K562 (cell line): ENCODE measurements at regions not wholly inside any gene's neighbourhood (a gene's known extent, or its start where the extent isn't known, plus 50 kb on each side); places are given as distances from the start of the nearest gene placed in this dataset.
A peak's percentile ranks its signal among the peaks of the same experiment; 100 is the strongest.

Experiments
- ATAC-seq: fragments of 200-7000 bp; cut with Tn5 transposase; 3 replicates; pipeline ENCODE4 v1.9.1; 2020; ENCODE audit warnings: moderate library complexity
- BruUV-seq: library from RNA; stranded (reverse); fragments of 400-500 nt; replicated peaks from 2 replicates; lab custom pipeline; 2021; lab: Mats Ljungman, UMichigan
- CTCF ChIA-PET: fragments of 300-600 bp; formaldehyde crosslinking; extraction: SDS; loops from one replicate; lab custom pipeline; 2021; ENCODE audit warnings: low intra/inter-chr PET ratio; lab: Yijun Ruan, JAX
- POLR2A ChIA-PET: fragments of 300-600, 350-650 bp; sonication (Branson Sonifier 250); formaldehyde crosslinking; extraction: SDS; loops from one replicate; lab custom pipeline; 2021; ENCODE audit warnings: antibody characterized with exemption, inconsistent platforms; lab: Yijun Ruan, JAX
- DNase-seq, 4 experiments: peaks; one replicate each; pipeline versions ENCODE4 v3.0.0 to v3.0.0-alpha.2; 2011 to 2018; ENCODE audit warnings: low spot score in 3 of 4, mixed read lengths in 3 of 4; ENCODE audit errors: extremely low read depth in 1 of 4
- FAIRE-seq: peaks from 2 replicates; lab custom pipeline; 2011; peaks lifted over from hg19 to GRCh38; lab: Jason Lieb, UNC
- H2AFZ ChIP-seq: 2 replicates; pipeline ENCODE4 v1.6.0; 2011; ENCODE audit warnings: low read depth, low read length, control low read depth, inconsistent platforms
- H3K27ac ChIP-seq: fragments of 200-600 bp; 3 replicates; pipeline ENCODE4 v1.8.0; 2011; ENCODE audit warnings: low read depth, mild to moderate bottlenecking, control low read depth, inconsistent platforms, low read length, moderate library complexity, mixed read lengths; ENCODE audit errors: extremely low read depth
- H3K27me3 ChIP-seq, 2 experiments: fragments of 300-600 bp in 1 of 2; 2 replicates in 1 of 2; 3 replicates in 1 of 2; pipeline versions ENCODE4 v1.6.0 to v1.8.0; 2011; ENCODE audit warnings: inconsistent platforms in 2 of 2, low read length in 2 of 2, mild to moderate bottlenecking in 1 of 2, mixed read lengths in 1 of 2, moderate library complexity in 1 of 2; ENCODE audit not compliant: control insufficient read depth in 2 of 2, insufficient read depth in 2 of 2
- H3K36me3 ChIP-seq: fragments of 300-600 bp; 3 replicates; pipeline ENCODE4 v1.8.0; 2011; ENCODE audit warnings: mild to moderate bottlenecking, low read length, inconsistent platforms; ENCODE audit not compliant: control insufficient read depth, insufficient read depth
- H3K4me1 ChIP-seq, 2 experiments: fragments of 200-600 bp in 1 of 2; replicated peaks in 1 of 2; 2 replicates in 1 of 2; 3 replicates in 1 of 2; pipeline versions ENCODE4 v1.5.1 to v1.8.0; 2011; ENCODE audit warnings: inconsistent platforms in 2 of 2, low read length in 2 of 2, mild to moderate bottlenecking in 1 of 2, mixed read lengths in 1 of 2, moderate library complexity in 1 of 2; ENCODE audit not compliant: control insufficient read depth in 2 of 2, insufficient read depth in 2 of 2
- H3K4me2 ChIP-seq: 2 replicates; pipeline ENCODE4 v1.6.1; 2011; ENCODE audit warnings: low read length, control low read depth, inconsistent platforms, mixed read lengths; ENCODE audit not compliant: insufficient read depth
- H3K4me3 ChIP-seq: fragments of 200-600 bp; sonication (generic), shearing (Covaris generic); 2 replicates; pipeline ENCODE4 v1.5.1; 2016; ENCODE audit warnings: control low read depth, inconsistent platforms
- H3K79me2 ChIP-seq: fragments of 200-600 bp; 3 replicates; pipeline ENCODE4 v1.8.0; 2011; ENCODE audit warnings: low read length, inconsistent platforms; ENCODE audit not compliant: control insufficient read depth, insufficient read depth
- H3K9ac ChIP-seq, 2 experiments: 2 replicates each; pipeline versions ENCODE4 v1.6.0 to v1.6.1; 2011; ENCODE audit warnings: low read depth in 2 of 2, low read length in 2 of 2, control low read depth in 1 of 2, inconsistent platforms in 1 of 2, mild to moderate bottlenecking in 1 of 2, mixed read lengths in 1 of 2; ENCODE audit not compliant: insufficient read depth in 1 of 2
- H3K9me1 ChIP-seq: one replicate; pipeline ENCODE4 v1.6.0; 2011; ENCODE audit warnings: inconsistent platforms, mild to moderate bottlenecking, low read length, moderate library complexity; ENCODE audit not compliant: control insufficient read depth, insufficient read depth
- H3K9me3 ChIP-seq: replicated peaks from 2 replicates; pipeline ENCODE4 v1.5.1; 2011; ENCODE audit warnings: low read depth, low read length, inconsistent platforms; ENCODE audit not compliant: control insufficient read depth, insufficient read depth
- H4K20me1 ChIP-seq: replicated peaks from 2 replicates; pipeline ENCODE4 v1.6.1; 2011; ENCODE audit warnings: low read length, inconsistent platforms, mixed read lengths; ENCODE audit not compliant: control insufficient read depth, insufficient read depth
- GTF2A2 ChIP-seq: IDR thresholded peaks from 2 replicates; pipeline ENCODE4 v1.6.1; 2016; ENCODE audit warnings: mild to moderate bottlenecking, missing genetic modification characterization, missing compliant biosample characterization
- RFX1 ChIP-seq: fragments of 450-650 bp; IDR thresholded peaks from 2 replicates; pipeline ENCODE4 v1.6.1; 2016; ENCODE audit warnings: mild to moderate bottlenecking, moderate library complexity
- SMAD4 ChIP-seq: fragments of 250-450 bp; sonication (Bioruptor Pico); conservative IDR thresholded peaks from 2 replicates; pipeline ENCODE4 v1.8.0; 2021; ENCODE audit warnings: inconsistent platforms, mild to moderate bottlenecking, moderate library complexity
- WGBS: fragments of 100-300 bp; shearing (Covaris generic); methylation state at CpG from one replicate; pipeline ENCODE4 v1.1.6; 2016; ENCODE audit warnings: low coverage, mixed read lengths; ENCODE audit not compliant: insufficient coverage; ENCODE audit errors: missing lambda C conversion rate; 5-methylcytosine and 5-hydroxymethylcytosine counted together
- in situ Hi-C: fragments of 300-500 bp; cut with MboI; formaldehyde crosslinking; loops from 4 replicates; pipeline ENCODE4 v1.15.0; 2018; ENCODE audit warnings: inconsistent platforms, mixed read lengths
- intact Hi-C: fragments of 100-400 bp; cut with micrococcal nuclease; formaldehyde crosslinking; loops from 2 replicates; pipeline ENCODE4 v1.14.2; 2022
- TF ChIP-seq, protein P1 (sequence below): sonication (generic); formaldehyde crosslinking; IDR thresholded peaks from 2 replicates; pipeline ENCODE4 v1.8.0; 2022; ENCODE audit warnings: mild to moderate bottlenecking, missing genetic modification reagents

DNA sequence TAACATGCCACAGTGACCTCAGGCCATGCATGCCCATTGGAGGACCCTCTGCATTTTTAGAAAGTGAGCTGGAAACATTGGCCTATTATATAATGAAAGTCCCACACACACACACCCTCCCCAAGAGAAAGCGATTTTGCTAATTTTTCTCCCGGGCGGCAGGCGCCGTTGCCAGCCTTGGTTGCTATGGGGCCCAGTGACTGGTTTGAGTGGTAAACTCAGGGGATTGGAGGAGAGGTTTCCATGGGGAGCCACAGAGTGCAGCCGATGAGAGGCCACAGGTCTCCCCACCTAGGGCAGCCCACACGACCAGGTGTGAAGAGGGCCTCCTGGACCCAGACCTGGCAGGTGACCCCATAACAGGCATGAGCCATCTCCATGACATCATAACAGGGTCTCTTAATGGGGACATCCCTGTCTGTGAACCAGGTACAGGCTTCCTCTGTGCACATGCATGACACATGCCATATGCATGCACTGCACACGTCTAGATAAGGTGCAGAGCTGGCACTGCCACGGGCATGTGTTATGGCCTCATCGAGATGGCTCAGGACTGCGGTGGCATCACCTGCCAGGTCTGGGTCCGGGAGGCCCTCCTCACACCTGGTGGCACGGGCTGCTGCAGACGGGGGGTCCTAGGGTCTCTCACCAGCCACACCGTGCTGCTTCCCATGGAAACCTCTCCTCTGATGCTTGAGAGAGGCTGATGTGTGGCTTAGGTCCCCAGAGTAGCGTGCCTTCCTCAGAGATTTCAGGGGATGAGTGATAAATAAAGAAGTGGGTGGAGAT, 144.1 kb downstream of the RBFOX3 start:
- 1% methylated on average over 16 of the region's 16 CpGs for WGBS

GRCh38 chr17:79465681-79466025, 145.2 kb downstream of the RBFOX3 start:
- no peaks in the 10 kb centered on the region for H3K9me3 ChIP-seq
- no peak overlapping the region for H2AFZ ChIP-seq
- POLR2A ChIA-PET, result interaction anchor here (1.1 to 1.6 kb wide), 2 partner anchors 8 to 122 kb away, joined by 4 to 8 read pairs; no protein-coding TSS in a partner anchor
- H3K27me3 ChIP-seq, result peaks cover 17 to 64% of the 10 kb centered on the region in 2 experiments
- no peaks in the 10 kb centered on the region for H3K79me2 ChIP-seq
- H3K27ac ChIP-seq, result no peak overlapping the region
- H3K4me2 ChIP-seq, result no peak overlapping the region
- no TSS peak for BruUV-seq
- H3K9ac ChIP-seq, result no peak overlapping the region
- H4K20me1 ChIP-seq, result peaks cover 6% of the 10 kb centered on the region
- no peaks in the 10 kb centered on the region for H3K9me1 ChIP-seq
- H3K4me3 ChIP-seq, result no peak overlapping the region
- no peak for TF ChIP-seq GTF2A2 (tag)
- TF ChIP-seq, protein P1, sequence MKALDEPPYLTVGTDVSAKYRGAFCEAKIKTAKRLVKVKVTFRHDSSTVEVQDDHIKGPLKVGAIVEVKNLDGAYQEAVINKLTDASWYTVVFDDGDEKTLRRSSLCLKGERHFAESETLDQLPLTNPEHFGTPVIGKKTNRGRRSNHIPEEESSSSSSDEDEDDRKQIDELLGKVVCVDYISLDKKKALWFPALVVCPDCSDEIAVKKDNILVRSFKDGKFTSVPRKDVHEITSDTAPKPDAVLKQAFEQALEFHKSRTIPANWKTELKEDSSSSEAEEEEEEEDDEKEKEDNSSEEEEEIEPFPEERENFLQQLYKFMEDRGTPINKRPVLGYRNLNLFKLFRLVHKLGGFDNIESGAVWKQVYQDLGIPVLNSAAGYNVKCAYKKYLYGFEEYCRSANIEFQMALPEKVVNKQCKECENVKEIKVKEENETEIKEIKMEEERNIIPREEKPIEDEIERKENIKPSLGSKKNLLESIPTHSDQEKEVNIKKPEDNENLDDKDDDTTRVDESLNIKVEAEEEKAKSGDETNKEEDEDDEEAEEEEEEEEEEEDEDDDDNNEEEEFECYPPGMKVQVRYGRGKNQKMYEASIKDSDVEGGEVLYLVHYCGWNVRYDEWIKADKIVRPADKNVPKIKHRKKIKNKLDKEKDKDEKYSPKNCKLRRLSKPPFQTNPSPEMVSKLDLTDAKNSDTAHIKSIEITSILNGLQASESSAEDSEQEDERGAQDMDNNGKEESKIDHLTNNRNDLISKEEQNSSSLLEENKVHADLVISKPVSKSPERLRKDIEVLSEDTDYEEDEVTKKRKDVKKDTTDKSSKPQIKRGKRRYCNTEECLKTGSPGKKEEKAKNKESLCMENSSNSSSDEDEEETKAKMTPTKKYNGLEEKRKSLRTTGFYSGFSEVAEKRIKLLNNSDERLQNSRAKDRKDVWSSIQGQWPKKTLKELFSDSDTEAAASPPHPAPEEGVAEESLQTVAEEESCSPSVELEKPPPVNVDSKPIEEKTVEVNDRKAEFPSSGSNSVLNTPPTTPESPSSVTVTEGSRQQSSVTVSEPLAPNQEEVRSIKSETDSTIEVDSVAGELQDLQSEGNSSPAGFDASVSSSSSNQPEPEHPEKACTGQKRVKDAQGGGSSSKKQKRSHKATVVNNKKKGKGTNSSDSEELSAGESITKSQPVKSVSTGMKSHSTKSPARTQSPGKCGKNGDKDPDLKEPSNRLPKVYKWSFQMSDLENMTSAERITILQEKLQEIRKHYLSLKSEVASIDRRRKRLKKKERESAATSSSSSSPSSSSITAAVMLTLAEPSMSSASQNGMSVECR (CRISPR knock-in tag), result no peak
- DNase-seq, result no peak
- 0% methylated on average over 14 of the region's 14 CpGs for WGBS
- intact Hi-C loops (no loop called here), in situ Hi-C loops (no loop called here)
- CTCF ChIA-PET, result no interaction called here
- FAIRE-seq, result no peak
- ATAC-seq, result no peak
- no peaks in the 10 kb centered on the region for H3K36me3 ChIP-seq
- no peaks in the 10 kb centered on the region for H3K4me1 ChIP-seq

More for the DNA sequence above, 144.1 kb downstream of the RBFOX3 start:
- intact Hi-C loops, result no loop called here
- no peak for FAIRE-seq
- in situ Hi-C loops, result no loop called here
- H3K9ac ChIP-seq, result no peak overlapping the region
- H3K4me2 ChIP-seq, result no peak overlapping the region
- no peaks in the 10 kb centered on the region for H3K4me1 ChIP-seq
- no peaks in the 10 kb centered on the region for H3K36me3 ChIP-seq
- ChIA-PET CTCF (no interaction called here), POLR2A (no interaction called here)
- no TSS peak for BruUV-seq
- no peaks in the 10 kb centered on the region for H3K9me3 ChIP-seq
- peaks cover 17 to 59% of the 10 kb centered on the region in 2 experiments; a peak in 4 of 5 replicates for H3K27me3 ChIP-seq
- no peaks in the 10 kb centered on the region for H3K9me1 ChIP-seq
- TF ChIP-seq RFX1 (0 out of 2 replicates have a peak, but pooled peaks have one; percentile 24), SMAD4 (CRISPR knock-in tag) (no peak)
- no peak overlapping the region for H2AFZ ChIP-seq
- no peak overlapping the region for H3K4me3 ChIP-seq
- H4K20me1 ChIP-seq, result peaks cover 6% of the 10 kb centered on the region
- H3K79me2 ChIP-seq, result no peaks in the 10 kb centered on the region
- no peak for ATAC-seq
- no peak overlapping the region for H3K27ac ChIP-seq
- DNase-seq, result no peak
